Activated CD4-positive, alpha-beta T cell treated with anti-CD3 and anti-CD28 coated beads, Interleukin-2, amount 10 ng/mL, durations not matched to agents 24 days and 14 days (primary cell): ENCODE measurements at regions not wholly inside any gene's neighbourhood (a gene's known extent, or its start where the extent isn't known, plus 50 kb on each side); places are given as distances from the start of the nearest gene placed in this dataset.

Source experiments
- DNase-seq: peaks from one replicate; pipeline ENCODE4 v3.0.0; 2022
- H3K27ac Mint-ChIP-seq: one replicate; pipeline ENCODE4 v1.8.0; 2022; ENCODE audit warnings: mild to moderate bottlenecking, mixed read lengths
- H3K27me3 Mint-ChIP-seq: one replicate; pipeline ENCODE4 v1.8.0; 2022; ENCODE audit warnings: mixed read lengths
- H3K36me3 Mint-ChIP-seq: one replicate; pipeline ENCODE4 v1.8.0; 2022; ENCODE audit warnings: low read depth, mild to moderate bottlenecking, mixed read lengths
- H3K4me1 Mint-ChIP-seq: one replicate; pipeline ENCODE4 v1.8.0; 2021; ENCODE audit warnings: mixed read lengths
- H3K4me3 Mint-ChIP-seq: one replicate; pipeline ENCODE4 v1.8.0; 2022; ENCODE audit warnings: mild to moderate bottlenecking, moderate library complexity, mixed read lengths
- H3K9me3 Mint-ChIP-seq: one replicate; pipeline ENCODE4 v1.8.0; 2021; ENCODE audit warnings: mixed read lengths
- intact Hi-C: fragments of 100-400 bp; cut with micrococcal nuclease; formaldehyde crosslinking; loops from one replicate; pipeline ENCODE4 v1.15.1; 2023

DNA sequence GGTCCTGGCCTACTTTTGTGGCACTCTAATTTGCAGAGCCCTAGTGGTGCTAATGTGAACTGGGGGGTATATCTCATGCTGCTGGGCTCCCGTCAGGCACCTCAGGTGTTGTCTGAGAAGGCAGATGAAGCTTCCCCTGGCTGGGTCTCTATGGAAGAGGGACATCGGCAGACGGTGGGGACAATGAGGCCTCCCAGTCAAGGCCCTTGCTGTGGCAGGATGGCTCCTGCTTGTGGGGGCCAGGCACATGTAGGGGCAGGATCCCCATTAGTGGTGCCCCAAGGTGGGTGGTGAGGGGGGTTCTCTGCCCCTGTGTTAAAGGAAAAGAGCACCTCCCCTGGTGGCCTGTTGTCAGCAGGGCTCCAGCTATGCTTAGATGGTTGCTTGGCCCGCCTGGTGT is 192.8 kb upstream of the S1PR3 start:
- peaks cover 14% of the 10 kb centered on the region for H3K27me3 Mint-ChIP-seq
- no peaks in the 10 kb centered on the region for H3K36me3 Mint-ChIP-seq
- H3K9me3 Mint-ChIP-seq = no peaks in the 10 kb centered on the region
- no peak overlapping the region for H3K27ac Mint-ChIP-seq
- intact Hi-C loops = no loop called here
- no peaks in the 10 kb centered on the region for H3K4me1 Mint-ChIP-seq
- H3K4me3 Mint-ChIP-seq = no peak overlapping the region
- DNase-seq = no peak

- no peak overlapping the region for H3K27ac Mint-ChIP-seq
These were observed 191.5 kb upstream of the S1PR3 start for GRCh38 chr9:88799541-88800328.

GRCh38 chr9:88800329-88800682 is 191.0 kb upstream of the S1PR3 start:
- H3K9me3 Mint-ChIP-seq = no peaks in the 10 kb centered on the region
- no peaks in the 10 kb centered on the region for H3K36me3 Mint-ChIP-seq
- H3K27ac Mint-ChIP-seq = no peak overlapping the region
- intact Hi-C loops = no loop called here
- H3K4me3 Mint-ChIP-seq = no peak overlapping the region
- peaks cover 17% of the 10 kb centered on the region for H3K27me3 Mint-ChIP-seq
- no peaks in the 10 kb centered on the region for H3K4me1 Mint-ChIP-seq
- no peak for DNase-seq

More at GRCh38 chr9:88799541-88800328, 191.5 kb upstream of the S1PR3 start:
- Mint-ChIP-seq H3K36me3 (no peaks in the 10 kb centered on the region), H3K27me3 (peaks cover 17% of the 10 kb centered on the region), H3K4me3 (no peak overlapping the region), H3K9me3 (no peaks in the 10 kb centered on the region), H3K4me1 (no peaks in the 10 kb centered on the region)
- DNase-seq = no peak
- intact Hi-C loops = no loop called here

GRCh38 chr9:88801214-88801796 is 190.0 kb upstream of the S1PR3 start:
- intact Hi-C loops = no loop called here
- Mint-ChIP-seq H3K27me3 (peaks cover 17% of the 10 kb centered on the region), H3K36me3 (no peaks in the 10 kb centered on the region), H3K27ac (no peak overlapping the region), H3K9me3 (no peaks in the 10 kb centered on the region), H3K4me1 (no peaks in the 10 kb centered on the region), H3K4me3 (no peak overlapping the region)
- DNase-seq = no peak

- Mint-ChIP-seq H3K27me3 (peaks cover 15% of the 10 kb centered on the region), H3K9me3 (no peaks in the 10 kb centered on the region), H3K4me1 (no peaks in the 10 kb centered on the region), H3K4me3 (no peak overlapping the region), H3K36me3 (no peaks in the 10 kb centered on the region), H3K27ac (no peak overlapping the region)
- DNase-seq = no peak
- intact Hi-C loops = no loop called here
These were observed 188.7 kb upstream of the S1PR3 start for GRCh38 chr9:88802533-88802932.

- Mint-ChIP-seq H3K9me3 (no peaks in the 10 kb centered on the region), H3K27me3 (peaks cover 15% of the 10 kb centered on the region), H3K4me1 (no peaks in the 10 kb centered on the region), H3K36me3 (no peaks in the 10 kb centered on the region), H3K4me3 (no peak overlapping the region), H3K27ac (no peak overlapping the region)
- no peak for DNase-seq
- intact Hi-C loops = no loop called here
These were observed 187.6 kb upstream of the S1PR3 start for GRCh38 chr9:88803546-88804253.

DNA sequence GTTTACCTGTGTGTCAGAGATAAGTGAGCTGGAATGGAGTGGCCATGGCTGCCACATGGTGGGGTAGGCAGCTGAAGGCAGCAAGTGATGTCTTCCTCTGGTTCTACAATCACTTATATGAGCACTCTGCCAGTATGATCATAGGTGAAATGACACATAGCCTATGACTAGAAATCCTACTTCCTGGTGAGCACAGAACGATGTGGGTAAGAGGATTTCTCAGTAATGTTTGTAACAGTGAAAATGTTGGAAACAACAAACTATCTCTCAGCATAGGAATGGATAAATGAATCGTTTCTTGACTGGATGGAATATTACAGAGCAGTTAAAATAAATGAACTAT is 187.0 kb upstream of the S1PR3 start:
- H3K9me3 Mint-ChIP-seq = no peaks in the 10 kb centered on the region
- H3K27ac Mint-ChIP-seq = no peak overlapping the region
- H3K4me1 Mint-ChIP-seq = no peaks in the 10 kb centered on the region
- H3K4me3 Mint-ChIP-seq = no peak overlapping the region
- DNase-seq = no peak
- intact Hi-C loops = no loop called here
- H3K27me3 Mint-ChIP-seq = peaks cover 15% of the 10 kb centered on the region
- no peaks in the 10 kb centered on the region for H3K36me3 Mint-ChIP-seq

DNA sequence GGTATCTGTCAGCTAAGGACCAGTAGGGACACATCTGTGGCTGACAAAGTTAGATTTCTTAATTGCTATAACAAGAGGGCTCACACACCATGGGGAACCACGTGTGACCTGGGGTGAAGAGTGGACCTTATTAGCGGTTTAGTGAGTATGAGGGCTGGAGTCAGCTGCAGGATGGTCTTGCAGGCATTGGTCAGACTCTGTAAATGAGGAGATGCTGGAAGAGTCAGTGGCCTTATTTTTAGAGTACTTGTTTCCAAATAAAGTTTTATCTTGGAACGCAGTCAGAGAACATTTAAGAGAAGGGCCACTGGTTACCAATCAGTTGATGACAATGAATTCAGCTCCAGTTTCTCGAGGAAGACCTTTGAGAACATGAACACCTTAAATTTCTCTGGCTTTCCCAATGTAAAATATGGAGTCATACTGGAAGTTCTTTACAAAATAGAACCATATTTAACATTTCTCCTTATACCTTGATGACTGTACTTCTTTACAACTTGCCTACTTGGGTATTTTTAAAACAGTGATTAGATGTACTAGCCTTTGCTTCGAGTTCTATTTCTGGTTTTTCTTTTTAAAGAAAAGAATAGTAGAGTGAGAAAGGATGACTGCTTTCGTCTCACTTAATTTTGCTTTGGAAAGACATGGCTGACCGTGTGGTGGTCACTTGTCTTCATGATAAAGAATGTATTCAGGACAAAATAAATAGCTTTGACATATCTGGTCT is 185.9 kb upstream of the S1PR3 start:
- Mint-ChIP-seq H3K27ac (no peak overlapping the region), H3K4me3 (no peak overlapping the region), H3K4me1 (no peaks in the 10 kb centered on the region), H3K27me3 (peaks cover 12% of the 10 kb centered on the region), H3K9me3 (no peaks in the 10 kb centered on the region), H3K36me3 (no peaks in the 10 kb centered on the region)
- intact Hi-C loops = no loop called here
- DNase-seq = no peak

DNA sequence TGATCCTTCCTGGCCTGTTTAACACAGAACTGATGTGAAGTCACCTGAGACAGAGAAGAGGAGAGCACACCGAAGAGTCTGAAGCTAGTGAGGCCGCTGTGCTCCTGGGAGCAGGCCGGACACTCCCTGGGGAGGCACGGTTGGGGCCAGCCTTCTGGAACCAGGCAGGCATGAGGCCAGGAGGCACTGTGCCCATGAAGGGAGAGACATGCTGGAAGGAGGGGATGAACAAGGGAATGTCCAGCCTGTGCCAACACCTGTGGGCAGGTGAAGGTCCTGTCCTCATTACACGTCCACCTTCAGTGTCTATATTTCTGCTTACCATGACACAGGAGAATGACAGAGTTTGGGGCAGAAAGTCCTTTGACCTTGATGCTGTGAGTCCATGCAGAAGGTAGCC is 183.8 kb upstream of the S1PR3 start:
- Mint-ChIP-seq H3K27me3 (peaks cover 7% of the 10 kb centered on the region), H3K36me3 (no peaks in the 10 kb centered on the region), H3K4me1 (no peaks in the 10 kb centered on the region), H3K4me3 (no peak overlapping the region), H3K9me3 (no peaks in the 10 kb centered on the region), H3K27ac (no peak overlapping the region)
- intact Hi-C loops = no loop called here
- no peak for DNase-seq

- peaks cover 4% of the 10 kb centered on the region for H3K27me3 Mint-ChIP-seq
- no peak overlapping the region for H3K4me3 Mint-ChIP-seq
- H3K9me3 Mint-ChIP-seq = no peaks in the 10 kb centered on the region
- no peaks in the 10 kb centered on the region for H3K4me1 Mint-ChIP-seq
- DNase-seq = no peak
- no peaks in the 10 kb centered on the region for H3K36me3 Mint-ChIP-seq
- no peak overlapping the region for H3K27ac Mint-ChIP-seq
- intact Hi-C loops = no loop called here
These were observed 183.1 kb upstream of the S1PR3 start for GRCh38 chr9:88808019-88808656.

DNA sequence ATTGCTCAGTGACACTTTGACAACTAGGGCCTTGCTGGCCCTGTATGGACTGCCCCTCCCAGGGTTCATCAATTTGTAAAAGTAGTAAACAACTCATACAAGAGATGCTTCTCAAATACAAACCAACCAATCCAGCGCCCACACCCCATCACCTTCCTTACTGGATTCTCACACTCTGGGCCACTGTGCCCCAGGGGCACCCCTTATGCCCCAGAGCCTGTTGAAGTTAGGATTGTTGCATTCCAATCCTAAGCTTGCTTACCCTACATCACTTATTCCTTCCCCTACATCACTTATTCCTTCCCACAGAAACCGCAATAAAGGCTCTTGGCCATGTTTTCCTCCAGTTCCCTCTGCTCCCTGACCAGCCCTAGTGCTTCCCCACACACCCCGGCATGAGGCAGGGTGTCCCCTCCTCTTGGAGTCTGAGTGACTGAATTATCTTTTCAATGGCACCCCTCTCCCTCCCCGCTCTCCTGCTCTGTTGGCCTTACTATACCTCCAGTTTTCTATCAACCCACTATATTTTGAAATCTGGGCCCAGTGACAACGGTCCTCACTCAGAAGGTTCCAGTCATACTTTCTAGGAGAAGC is 182.4 kb upstream of the S1PR3 start:
- no peaks in the 10 kb centered on the region for H3K9me3 Mint-ChIP-seq
- H3K36me3 Mint-ChIP-seq = no peaks in the 10 kb centered on the region
- no peaks in the 10 kb centered on the region for H3K4me1 Mint-ChIP-seq
- H3K27me3 Mint-ChIP-seq = peaks cover 2% of the 10 kb centered on the region
- DNase-seq = no peak
- no peak overlapping the region for H3K4me3 Mint-ChIP-seq
- intact Hi-C loops = no loop called here
- H3K27ac Mint-ChIP-seq = no peak overlapping the region

- DNase-seq = no peak
- Mint-ChIP-seq H3K27ac (no peak overlapping the region), H3K36me3 (no peaks in the 10 kb centered on the region), H3K4me1 (no peaks in the 10 kb centered on the region), H3K9me3 (no peaks in the 10 kb centered on the region), H3K27me3 (peaks cover 1% of the 10 kb centered on the region), H3K4me3 (no peak overlapping the region)
- intact Hi-C loops = no loop called here
These were observed 181.7 kb upstream of the S1PR3 start for GRCh38 chr9:88809355-88810161.

GRCh38 chr9:88810826-88811225 is 180.4 kb upstream of the S1PR3 start:
- Mint-ChIP-seq H3K27me3 (peaks cover 9% of the 10 kb centered on the region), H3K27ac (no peak overlapping the region), H3K4me1 (no peaks in the 10 kb centered on the region), H3K4me3 (no peak overlapping the region), H3K36me3 (no peaks in the 10 kb centered on the region), H3K9me3 (no peaks in the 10 kb centered on the region)
- intact Hi-C loops = no loop called here
- DNase-seq = no peak
